Myocyte (in vitro differentiated cells): ENCODE measurements at regions not wholly inside any gene's neighbourhood (a gene's known extent, or its start where the extent isn't known, plus 50 kb on each side); places are given as distances from the start of the nearest gene placed in this dataset.

Experiments
- DNase-seq: peaks from one replicate; pipeline ENCODE4 v3.0.0-alpha.2; 2012; ENCODE audit warnings: low read depth

GRCh38 chr6:56347526-56347925, 100.1 kb upstream of the COL21A1 start:
- no peak for DNase-seq

DNA sequence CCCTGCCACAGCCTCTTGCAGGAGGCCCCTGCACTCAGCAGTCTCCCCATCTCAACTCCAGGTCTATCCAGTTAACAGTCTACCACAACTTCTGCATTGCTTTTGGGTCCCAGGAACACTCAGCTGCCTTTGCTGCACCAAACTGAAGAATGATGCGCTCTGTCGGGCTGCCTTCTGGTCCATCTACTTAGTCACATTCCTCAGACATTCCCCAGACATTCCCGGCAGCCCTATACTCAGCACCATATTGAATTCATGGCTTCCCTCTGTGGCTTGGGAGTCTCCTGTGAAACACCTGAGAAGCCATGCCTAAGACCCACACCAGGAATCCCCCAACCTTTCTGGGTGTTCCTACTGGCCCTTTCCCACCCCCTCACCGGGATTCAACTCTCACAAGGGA, 99.6 kb upstream of the COL21A1 start:
- DNase-seq = no peak

GRCh38 chr6:56345376-56345995, 98.1 kb upstream of the COL21A1 start:
- no peak for DNase-seq

DNA sequence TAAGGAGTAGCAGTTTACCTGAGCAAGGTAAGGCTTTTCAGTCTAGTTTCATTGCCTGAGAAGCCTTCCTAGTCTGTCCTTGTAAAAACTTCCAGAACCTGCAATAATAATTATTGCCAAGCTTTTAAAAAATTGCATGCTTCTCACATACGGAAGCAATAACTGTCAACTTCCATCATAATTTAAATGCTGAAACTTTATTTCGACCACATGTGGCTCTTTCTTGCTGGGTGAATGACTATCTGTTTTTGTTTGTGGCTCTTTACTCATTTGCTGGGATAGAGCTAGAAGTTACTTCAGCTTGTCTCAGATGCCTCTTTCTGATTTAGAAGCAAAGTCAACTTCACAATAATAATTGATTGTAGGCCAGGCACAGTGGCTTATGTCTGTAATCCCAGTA, 95.9 kb upstream of the COL21A1 start:
- DNase-seq = no peak

- DNase-seq = no peak
Observed at GRCh38 chr6:56339524-56339923, 92.1 kb upstream of the COL21A1 start.

- DNase-seq = peak; percentile 34
Observed at GRCh38 chr6:56335726-56336125, 88.3 kb upstream of the COL21A1 start.

DNA sequence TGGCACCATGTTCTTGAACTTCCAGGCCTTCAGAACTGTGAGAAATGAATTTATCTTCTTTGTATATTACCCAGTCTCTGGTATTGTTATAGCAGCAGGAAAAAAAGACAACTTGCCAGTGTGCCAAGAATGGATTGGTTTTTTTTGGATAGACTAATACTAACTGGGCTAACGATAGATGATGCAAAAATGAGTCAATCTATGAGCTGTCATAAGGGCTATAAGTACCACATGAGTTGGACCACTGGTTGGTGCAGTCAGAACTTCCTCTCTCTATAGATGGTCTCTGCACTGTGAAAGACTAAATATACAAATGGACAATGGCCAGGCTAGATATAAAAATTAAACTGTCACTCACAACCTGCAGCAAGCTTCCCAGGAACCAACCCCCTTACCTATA, 87.6 kb upstream of the COL21A1 start:
- DNase-seq = no peak

GRCh38 chr6:56329271-56330050, 82.1 kb upstream of the COL21A1 start:
- DNase-seq = peak; percentile 28

DNA sequence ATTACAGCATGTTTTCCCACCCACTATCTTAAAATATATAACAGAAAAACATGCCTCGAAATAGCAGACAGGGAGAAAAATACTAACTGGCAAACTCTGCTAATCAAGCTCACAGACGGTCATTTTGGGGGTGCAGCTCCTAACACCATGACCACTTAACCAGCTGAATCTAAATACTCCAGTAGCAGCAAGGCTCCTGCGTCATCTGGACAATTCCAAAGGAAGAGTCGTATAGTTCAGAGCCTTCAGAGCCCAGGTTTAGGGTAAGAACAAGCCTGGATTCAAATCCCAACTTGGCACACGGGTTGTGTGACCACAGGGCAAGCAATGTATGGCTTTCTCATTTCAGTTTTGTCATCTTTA, 81.3 kb upstream of the COL21A1 start:
- no peak for DNase-seq

DNA sequence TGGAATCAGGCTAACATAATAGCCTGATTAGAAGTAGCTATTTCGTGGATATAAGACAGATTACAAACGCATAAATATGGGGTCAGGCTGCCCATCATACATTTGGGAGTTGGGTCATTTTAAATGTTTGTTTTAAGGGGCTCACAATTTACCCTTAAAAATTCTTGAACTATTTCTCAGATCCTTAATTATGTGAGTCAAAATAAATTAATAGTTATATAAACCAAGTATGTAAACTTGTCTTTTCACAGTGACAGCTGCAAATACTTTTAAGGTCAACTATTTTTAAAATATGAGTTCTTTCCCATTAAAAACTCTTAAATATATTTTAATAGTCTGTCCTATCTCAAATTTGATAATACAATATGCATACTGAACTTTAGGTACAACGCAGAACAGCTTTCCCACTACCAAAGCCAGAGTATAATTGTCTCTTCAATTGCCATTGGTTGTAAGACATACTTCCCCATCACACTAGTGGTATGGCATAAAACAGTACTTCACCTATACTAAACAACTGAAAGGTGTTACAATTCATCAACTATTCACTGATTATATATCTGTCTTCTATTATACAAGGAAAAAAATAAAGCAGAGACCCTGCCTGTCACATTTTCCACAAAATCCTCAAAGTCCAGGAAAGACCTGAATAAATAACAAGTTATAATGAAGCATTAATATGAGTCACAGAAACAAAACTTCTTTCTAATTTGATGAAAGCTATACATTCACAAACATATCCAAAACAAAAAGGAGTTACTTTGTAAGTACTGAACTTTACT, 80.8 kb upstream of the COL21A1 start:
- no peak for DNase-seq

GRCh38 chr6:56324396-56324795, 77.0 kb upstream of the COL21A1 start:
- no peak for DNase-seq

GRCh38 chr6:56318851-56319250, 71.5 kb upstream of the COL21A1 start:
- DNase-seq = no peak

DNA sequence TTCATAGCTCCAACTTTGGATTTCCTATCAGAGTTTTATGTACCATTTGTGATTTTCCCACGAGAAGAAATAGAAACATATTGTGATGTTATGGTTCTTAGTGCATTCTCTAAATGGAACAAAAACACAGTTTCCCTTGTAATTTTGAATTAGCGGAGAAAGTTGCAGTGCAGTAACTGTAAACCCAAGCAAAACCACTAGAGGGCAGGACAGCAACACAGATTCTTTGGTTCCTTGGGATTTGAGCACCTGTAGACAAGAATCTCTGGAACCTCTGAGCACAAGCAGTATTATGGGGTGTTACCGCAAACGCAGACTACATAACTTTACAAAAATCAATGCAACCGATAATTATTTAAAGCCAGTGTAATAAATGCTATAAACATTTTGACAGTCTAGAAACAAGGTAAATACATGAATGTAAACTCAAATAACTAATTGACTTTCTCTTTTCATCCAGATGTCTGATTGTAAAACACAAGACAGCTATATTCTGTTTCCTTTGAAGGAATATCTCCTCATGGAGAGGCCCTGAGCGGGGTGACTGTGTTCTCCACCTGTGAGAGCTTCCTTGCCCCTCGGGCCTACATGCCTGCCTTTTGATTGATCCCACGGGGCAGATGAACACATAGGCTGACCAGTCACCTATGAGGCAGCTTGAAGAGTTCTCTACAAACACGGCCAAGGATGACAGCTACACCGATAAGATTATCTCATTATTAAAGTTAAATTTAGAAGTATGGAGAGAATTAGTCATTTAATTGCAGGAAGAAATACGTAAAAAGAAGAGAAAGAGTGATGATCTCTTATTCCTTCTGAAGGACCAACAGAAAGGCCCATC, 67.5 kb upstream of the COL21A1 start:
- peak; percentile 42 for DNase-seq

GRCh38 chr6:56311533-56312448, 64.4 kb upstream of the COL21A1 start:
- DNase-seq = no peak

- no peak for DNase-seq
Observed at GRCh38 chr6:56311061-56311460, 63.7 kb upstream of the COL21A1 start.

GRCh38 chr6:56310241-56310640, 62.9 kb upstream of the COL21A1 start:
- no peak for DNase-seq

DNA sequence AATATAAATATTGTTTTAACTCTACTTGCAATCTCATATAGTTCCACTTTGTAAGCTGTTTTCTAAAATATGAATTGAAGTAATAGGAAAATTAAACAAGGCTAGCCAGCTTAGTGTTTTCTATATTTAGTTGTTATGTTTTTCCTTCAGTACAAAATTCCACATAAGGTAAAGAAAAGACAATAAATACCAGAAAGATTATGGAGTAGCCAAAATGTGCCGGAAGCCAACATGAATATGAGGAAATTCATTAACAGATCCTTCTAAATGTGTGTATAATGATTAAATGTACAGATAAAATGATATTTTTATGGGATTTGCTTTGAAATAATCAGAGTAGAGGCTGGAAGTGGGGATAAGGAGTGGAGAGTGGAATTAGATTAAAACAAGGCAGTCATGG, 52.5 kb upstream of the COL21A1 start:
- no peak for DNase-seq

DNA sequence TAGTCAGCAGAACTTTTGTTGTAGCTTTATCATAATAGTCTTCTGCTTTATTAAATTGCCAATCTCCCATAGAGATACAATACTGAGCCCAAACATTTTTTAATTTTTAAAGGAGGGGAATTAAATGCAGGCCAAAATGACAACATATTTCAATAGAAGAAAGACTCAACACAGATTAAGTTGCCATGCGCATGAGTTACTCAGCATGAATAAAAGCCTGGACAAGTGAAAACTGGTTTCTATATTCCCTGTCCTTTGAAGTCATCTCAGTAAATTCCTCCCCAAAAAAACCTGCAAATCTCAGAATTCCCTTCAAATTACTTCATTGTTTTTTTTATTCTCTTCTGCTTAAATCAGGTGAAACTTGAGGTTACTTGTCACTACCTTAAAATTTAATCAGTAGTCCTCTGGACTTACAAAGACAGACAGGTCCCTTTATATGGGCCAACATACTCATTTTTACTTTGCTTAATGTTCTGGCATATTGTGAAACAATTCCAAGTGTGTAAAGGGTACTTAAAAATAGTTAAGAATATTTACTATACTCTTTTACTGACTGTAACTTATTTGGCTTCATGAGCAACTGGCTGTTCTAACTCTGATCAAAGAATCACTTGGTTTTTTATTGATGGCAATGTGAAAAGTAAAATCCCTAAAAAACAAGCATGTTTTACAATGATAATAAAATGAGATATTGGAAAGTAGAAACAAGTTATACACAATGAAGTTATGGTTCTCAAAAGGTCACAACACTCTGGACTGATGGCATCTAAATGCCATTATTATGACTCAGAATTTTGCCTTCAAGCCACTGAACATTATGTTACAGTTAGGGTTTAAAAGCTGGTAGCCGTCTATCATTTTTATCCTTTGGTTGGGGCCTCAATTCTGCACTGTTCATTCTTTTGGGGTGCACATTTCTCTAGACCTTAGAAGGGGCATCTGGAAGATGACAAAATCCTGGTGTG, 49.9 kb upstream of the COL21A1 start:
- peak; percentile 20 for DNase-seq
